IMR-90 (cell line): ENCODE measurements at regions not wholly inside any gene's neighbourhood (a gene's known extent, or its start where the extent isn't known, plus 50 kb on each side); places are given as distances from the start of the nearest gene placed in this dataset.

Experiments used
- ATAC-seq: fragments of 200-7000 bp; cut with Tn5 transposase; 2 replicates; pipeline ENCODE4 v1.9.1; 2020; ENCODE audit warnings: low read depth, mild to moderate bottlenecking, moderate library complexity
- BruUV-seq: library from RNA; stranded (reverse); fragments of 400-500 nt; replicated peaks from 2 replicates; lab custom pipeline; 2021; lab: Mats Ljungman, UMichigan
- CTCF ChIA-PET: fragments of 300-600 bp; formaldehyde crosslinking; extraction: SDS; loops from one replicate; lab custom pipeline; 2021; ENCODE audit warnings: antibody characterized with exemption; lab: Yijun Ruan, JAX
- POLR2A ChIA-PET: fragments of 300-600 bp; sonication (Branson Sonifier 250); formaldehyde crosslinking; loops from one replicate; lab custom pipeline; 2022; ENCODE audit warnings: antibody characterized with exemption; ENCODE audit not compliant: unreplicated experiment; lab: Charles Lee
- DNase-seq: peaks from one replicate; pipeline ENCODE4 v3.0.0; 2013
- H2AFZ ChIP-seq: replicated peaks from 2 replicates; pipeline ENCODE3; 2013; ENCODE audit warnings: low read length, mild to moderate bottlenecking; ENCODE audit not compliant: poor library complexity
- H2AK5ac ChIP-seq: 2 replicates; pipeline ENCODE4 v1.6.1; 2013; ENCODE audit warnings: low read depth, low read length, inconsistent platforms
- H2AK9ac ChIP-seq: replicated peaks from 2 replicates; pipeline ENCODE3; 2013; ENCODE audit warnings: mild to moderate bottlenecking, low read depth, low read length, moderate library complexity; ENCODE audit not compliant: poor library complexity
- H2BK120ac ChIP-seq: 2 replicates; pipeline ENCODE4 v1.6.1; 2013; ENCODE audit warnings: low read depth, low read length, inconsistent platforms
- H2BK15ac ChIP-seq: 3 replicates; pipeline ENCODE4 v1.6.1; 2013; ENCODE audit warnings: low read depth, low read length, inconsistent platforms
- H2BK20ac ChIP-seq: 2 replicates; pipeline ENCODE4 v1.6.1; 2013; ENCODE audit warnings: low read depth, mild to moderate bottlenecking, inconsistent platforms, low read length, moderate library complexity
- H2BK5ac ChIP-seq: 2 replicates; pipeline ENCODE4 v1.6.1; 2013; ENCODE audit warnings: mild to moderate bottlenecking, low read depth, low read length, inconsistent platforms; ENCODE audit not compliant: poor library complexity, severe bottlenecking
- H3K14ac ChIP-seq: replicated peaks from 2 replicates; pipeline ENCODE4 v1.6.1; 2013; ENCODE audit warnings: low read depth, low read length, inconsistent platforms
- H3K18ac ChIP-seq: 2 replicates; pipeline ENCODE4 v1.6.1; 2013; ENCODE audit warnings: low read depth, low read length, control low read depth
- H3K23ac ChIP-seq: 2 replicates; pipeline ENCODE4 v1.6.1; 2013; ENCODE audit warnings: low read depth, low read length, inconsistent platforms
- H3K27ac ChIP-seq: 2 replicates; pipeline ENCODE4 v1.5.1; 2013; ENCODE audit warnings: mild to moderate bottlenecking, control low read depth, low read length; ENCODE audit not compliant: insufficient read depth
- H3K27me3 ChIP-seq: 2 replicates; pipeline ENCODE4 v1.6.1; 2013; ENCODE audit warnings: low read length; ENCODE audit not compliant: control insufficient read depth, insufficient read depth
- H3K36me3 ChIP-seq: 2 replicates; pipeline ENCODE4 v1.6.1; 2013; ENCODE audit warnings: low read length, mixed read lengths; ENCODE audit not compliant: control insufficient read depth, insufficient read depth
- H3K4ac ChIP-seq: 2 replicates; pipeline ENCODE4 v1.6.1; 2013; ENCODE audit warnings: low read depth, low read length, inconsistent platforms
- H3K4me1 ChIP-seq: 2 replicates; pipeline ENCODE4 v1.6.1; 2013; ENCODE audit warnings: low read length, mixed read lengths; ENCODE audit not compliant: control insufficient read depth, insufficient read depth
- H3K4me2 ChIP-seq: 2 replicates; pipeline ENCODE4 v1.6.1; 2013; ENCODE audit warnings: low read depth, mild to moderate bottlenecking, control low read depth, low read length, moderate library complexity
- H3K4me3 ChIP-seq: 2 replicates; pipeline ENCODE4 v1.5.1; 2013; ENCODE audit warnings: low read depth, mild to moderate bottlenecking, control low read depth, low read length, moderate library complexity; ENCODE audit not compliant: insufficient read depth
- H3K56ac ChIP-seq: 2 replicates; pipeline ENCODE4 v1.6.1; 2013; ENCODE audit warnings: low read length, inconsistent platforms; ENCODE audit not compliant: insufficient read depth; ENCODE audit errors: extremely low read depth
- H3K79me1 ChIP-seq, 2 experiments: 2 replicates each; pipeline ENCODE4 v1.6.1; 2013; ENCODE audit warnings: low read length in 2 of 2, inconsistent platforms in 1 of 2, low read depth in 1 of 2
- H3K9ac ChIP-seq: 2 replicates; pipeline ENCODE4 v1.6.1; 2013; ENCODE audit warnings: low read depth, low read length, control low read depth
- H3K9me1 ChIP-seq: 2 replicates; pipeline ENCODE4 v1.6.1; 2013; ENCODE audit warnings: low read length, inconsistent platforms; ENCODE audit not compliant: insufficient read depth
- H3K9me3 ChIP-seq: 2 replicates; pipeline ENCODE4 v1.6.1; 2013; ENCODE audit warnings: low read length; ENCODE audit not compliant: control insufficient read depth, insufficient read depth
- H4K20me1 ChIP-seq: 2 replicates; pipeline ENCODE4 v1.6.1; 2013; ENCODE audit warnings: low read length, inconsistent platforms; ENCODE audit not compliant: insufficient read depth
- H4K5ac ChIP-seq: 2 replicates; pipeline ENCODE4 v1.6.1; 2013; ENCODE audit warnings: mild to moderate bottlenecking, low read depth, low read length, control low read depth
- H4K8ac ChIP-seq, 2 experiments: 2 replicates each; pipeline ENCODE4 v1.6.1; 2013; ENCODE audit warnings: low read depth in 2 of 2, low read length in 2 of 2, control low read depth in 1 of 2, inconsistent platforms in 1 of 2
- H4K91ac ChIP-seq: 2 replicates; pipeline ENCODE4 v1.6.1; 2013; ENCODE audit warnings: low read depth, low read length, inconsistent platforms; ENCODE audit not compliant: insufficient read depth
- BHLHE40 ChIP-seq: fragments of 150-350 bp; IDR thresholded peaks from 2 replicates; pipeline ENCODE4 v1.6.1; 2016; ENCODE audit warnings: mild to moderate bottlenecking, low read depth, low read length
- CEBPB ChIP-seq: IDR thresholded peaks from 2 replicates; pipeline ENCODE4 v1.6.1; 2012; ENCODE audit warnings: low read depth, low read length, improper control_type of control experiment
- CHD1 ChIP-seq: IDR thresholded peaks from 2 replicates; pipeline ENCODE4 v1.6.1; 2012; ENCODE audit warnings: low read depth, low read length, improper control_type of control experiment
- CTCF ChIP-seq: conservative IDR thresholded peaks from 2 replicates; pipeline ENCODE4 v1.5.1; 2012; ENCODE audit warnings: mild to moderate bottlenecking, low read depth, low read length, improper control_type of control experiment
- ELK1 ChIP-seq: fragments of 150-350 bp; IDR thresholded peaks from 2 replicates; pipeline ENCODE4 v1.6.1; 2016; ENCODE audit warnings: low read depth, mild to moderate bottlenecking, low read length, moderate library complexity, borderline replicate concordance
- FOS ChIP-seq: fragments of 150-350 bp; IDR thresholded peaks from 2 replicates; pipeline ENCODE4 v1.6.1; 2016; ENCODE audit warnings: low read depth, low read length
- MAFK ChIP-seq: IDR thresholded peaks from 2 replicates; pipeline ENCODE4 v1.6.1; 2012; ENCODE audit warnings: low read depth, low read length, improper control_type of control experiment
- MAZ ChIP-seq: IDR thresholded peaks from 2 replicates; pipeline ENCODE4 v1.6.1; 2012; ENCODE audit warnings: low read depth, mild to moderate bottlenecking, low read length, improper control_type of control experiment, moderate library complexity, borderline replicate concordance
- MXI1 ChIP-seq: IDR thresholded peaks from 2 replicates; pipeline ENCODE4 v1.6.1; 2012; ENCODE audit warnings: low read depth, mild to moderate bottlenecking, low read length, moderate library complexity, borderline replicate concordance
- NFE2L2 ChIP-seq: fragments of 150-350 bp; IDR thresholded peaks from 2 replicates; pipeline ENCODE4 v1.6.1; 2016; ENCODE audit warnings: low read depth, mild to moderate bottlenecking, low read length
- POLR2A ChIP-seq: IDR thresholded peaks from 2 replicates; pipeline ENCODE4 v1.6.1; 2012; ENCODE audit warnings: mild to moderate bottlenecking, low read depth, low read length
- RAD21 ChIP-seq: IDR thresholded peaks from 2 replicates; pipeline ENCODE4 v1.6.1; 2012; ENCODE audit warnings: low read length, improper control_type of control experiment
- RCOR1 ChIP-seq: IDR thresholded peaks from 2 replicates; pipeline ENCODE4 v1.6.1; 2012; ENCODE audit warnings: mild to moderate bottlenecking, low read length, improper control_type of control experiment; ENCODE audit not compliant: insufficient replicate concordance
- RFX5 ChIP-seq: IDR thresholded peaks from 2 replicates; pipeline ENCODE4 v1.8.0; 2012; ENCODE audit warnings: low read depth, mild to moderate bottlenecking, low read length, moderate library complexity
- SMC3 ChIP-seq: fragments of 150-350 bp; IDR thresholded peaks from 2 replicates; pipeline ENCODE4 v1.6.1; 2016; ENCODE audit warnings: low read depth, mild to moderate bottlenecking, antibody characterized with exemption, low read length, moderate library complexity
- USF2 ChIP-seq: fragments of 150-350 bp; IDR thresholded peaks from 2 replicates; pipeline ENCODE4 v1.6.1; 2017; ENCODE audit warnings: mild to moderate bottlenecking, antibody characterized with exemption, low read length, low read depth
- WGBS, 2 experiments: methylation state at CpG; one replicate each; pipeline versions ENCODE4 v1.1.5 to v1.1.7; 2013; ENCODE audit warnings: missing lambda C conversion rate in 2 of 2; ENCODE audit not compliant: insufficient read length in 1 of 2; ENCODE audit errors: extremely low coverage in 2 of 2; 5-methylcytosine and 5-hydroxymethylcytosine counted together
- dilution Hi-C: fragments of 300-500 bp; cut with HindIII; formaldehyde crosslinking; loops from one replicate; pipeline ENCODE4 v1.14.3; 2018; ENCODE audit warnings: low sequenced_read_pairs; ENCODE audit not compliant: unreplicated experiment
- in situ Hi-C: fragments of 300-500 bp; cut with MboI; formaldehyde crosslinking; loops from 3 replicates; pipeline ENCODE4 v1.14.3; 2019; ENCODE audit warnings: low sequenced_read_pairs, inconsistent platforms, mixed read lengths
- intact Hi-C: fragments of 100-400 bp; cut with micrococcal nuclease; formaldehyde crosslinking; loops from 2 replicates; pipeline ENCODE4 v1.10.0; 2022

GRCh38 chr5:38723426-38723825, 122.4 kb upstream of the OSMR start:
- H2BK5ac ChIP-seq, result no peak overlapping the region
- no peak for ATAC-seq
- H3K9me3 ChIP-seq, result no peaks in the 10 kb centered on the region
- no peak overlapping the region for H2BK120ac ChIP-seq
- 0 out of 3 replicates have a peak overlapping the region, but pooled peaks have one; percentile 4 for H2BK15ac ChIP-seq
- H4K5ac ChIP-seq, result no peak overlapping the region
- dilution Hi-C loops, result no loop called here
- no peak overlapping the region for H3K56ac ChIP-seq
- POLR2A ChIA-PET, result no interaction called here
- no peak for TF ChIP-seq MXI1
- TF ChIP-seq FOS, result no peak
- no peak for TF ChIP-seq CHD1
- no peak for TF ChIP-seq RAD21
- no peak for TF ChIP-seq POLR2A
- TF ChIP-seq BHLHE40, result no peak
- TF ChIP-seq CEBPB, result no peak
- no peak for TF ChIP-seq MAFK
- no peak for TF ChIP-seq NFE2L2
- TF ChIP-seq SMC3, result no peak
- TF ChIP-seq RFX5, result no peak
- no peak for TF ChIP-seq RCOR1
- TF ChIP-seq USF2, result no peak
- no peak for TF ChIP-seq CTCF
- no peak for TF ChIP-seq MAZ
- no peak for TF ChIP-seq ELK1
- no peak overlapping the region for H4K8ac ChIP-seq
- H2AFZ ChIP-seq, result no peak overlapping the region
- no peak overlapping the region for H3K9ac ChIP-seq
- H2AK9ac ChIP-seq, result no peak overlapping the region
- H3K27me3 ChIP-seq, result no peaks in the 10 kb centered on the region
- H3K27ac ChIP-seq, result no peak overlapping the region
- peaks cover 17% of the 10 kb centered on the region for H3K4me1 ChIP-seq
- 0 out of 2 replicates have a peak overlapping the region, but pooled peaks have one; percentile 29 for H2AK5ac ChIP-seq
- in situ Hi-C loops, result no loop called here
- H2BK20ac ChIP-seq, result no peak overlapping the region
- H3K4ac ChIP-seq, result no peak overlapping the region
- CTCF ChIA-PET, result interaction anchor here (0.6 to 1.4 kb wide), 3 partner anchors 42 to 584 kb away, joined by 3 to 5 read pairs (median 3); no protein-coding TSS in a partner anchor
- no peak overlapping the region for H3K14ac ChIP-seq
- H3K79me1 ChIP-seq, result no peaks in the 10 kb centered on the region
- WGBS, 2 experiments, result no CpG with 5 or more reads among the region's 4 CpGs
- DNase-seq, result no peak
- H4K91ac ChIP-seq, result no peak overlapping the region
- H3K4me2 ChIP-seq, result no peak overlapping the region
- H3K36me3 ChIP-seq, result no peaks in the 10 kb centered on the region
- H3K9me1 ChIP-seq, result no peaks in the 10 kb centered on the region
- H3K4me3 ChIP-seq, result no peak overlapping the region
- H3K23ac ChIP-seq, result no peak overlapping the region
- no TSS peak for BruUV-seq
- H4K20me1 ChIP-seq, result no peaks in the 10 kb centered on the region
- intact Hi-C loops, result loop anchor here (5.0 kb wide), 2 partner anchors 84 to 116 kb away; no protein-coding TSS in a partner anchor
- H3K18ac ChIP-seq, result no peak overlapping the region
